ENCODE measurements at regions not wholly inside any gene's neighbourhood (a gene's known extent, or its start where the extent isn't known, plus 50 kb on each side); places are given as distances from the start of the nearest gene placed in this dataset.

- Histone ChIP-seq H3K4me3 (no peak overlapping the region), H3K4me1 (peaks cover 15 to 41% (median 18%) of the 10 kb centered on the region in 4 donors), H3K9me3 (no peaks in the 10 kb centered on the region), H3K27me3 (no peaks in the 10 kb centered on the region), H3K36me3 (no peaks in the 10 kb centered on the region), H3K27ac (no peak overlapping the region)
- no peak for DNase-seq
- intact Hi-C loops (cut with DNase I; ENCODE audit: low total_unique reads): no loop called here
- no peak for TF ChIP-seq POLR2A (IDR thresholded peaks at IDR 0.05)
- no peak for TF ChIP-seq CTCF (IDR thresholded peaks at IDR 0.05)
- no peak for TF ChIP-seq POLR2AphosphoS5 (IDR thresholded peaks at IDR 0.05)
- no peak for TF ChIP-seq EP300 (IDR thresholded peaks at IDR 0.05; ENCODE audit: low read depth)
- 7 to 30% methylated on average over 1 of the region's 1 CpG for WGBS, 2 donors (ENCODE audit: low coverage in 1 of 2)
- in situ Hi-C loops (cut with MboI; ENCODE audit: low pct_ligation_motif_present in 1 of 4, low pct_unique_long_range_greater_than_20kb in 1 of 4, low sequenced_read_pairs in 3 of 4): no loop called here
Observed at GRCh38 chr11:86153439-86153838, 84.6 kb upstream of the PICALM start.

- Histone ChIP-seq H3K36me3 (no peaks in the 10 kb centered on the region), H3K27ac (peak overlapping the region in 1 of 4 donors; percentile 77), H3K4me1 (peaks cover 15 to 41% (median 18%) of the 10 kb centered on the region in 4 donors), H3K4me3 (no peak overlapping the region), H3K27me3 (no peaks in the 10 kb centered on the region), H3K9me3 (no peaks in the 10 kb centered on the region)
- in situ Hi-C loops (cut with MboI; ENCODE audit: low pct_ligation_motif_present in 1 of 4, low pct_unique_long_range_greater_than_20kb in 1 of 4, low sequenced_read_pairs in 3 of 4) (no loop called here), intact Hi-C loops (cut with DNase I; ENCODE audit: low total_unique reads) (no loop called here)
- 82 to 98% methylated on average over 2 of the region's 2 CpGs for WGBS, 2 donors (ENCODE audit: low coverage in 1 of 2)
- TF ChIP-seq POLR2AphosphoS5 (IDR thresholded peaks at IDR 0.05) (no peak), POLR2A (IDR thresholded peaks at IDR 0.05) (no peak), CTCF (IDR thresholded peaks at IDR 0.05) (no peak), EP300 (IDR thresholded peaks at IDR 0.05; ENCODE audit: low read depth) (no peak)
- no peak for DNase-seq
Observed at GRCh38 chr11:86152901-86153300, 84.0 kb upstream of the PICALM start.

GRCh38 chr11:86152006-86152862 is 83.3 kb upstream of the PICALM start:
- no peak for DNase-seq
- Histone ChIP-seq H3K27me3 (no peaks in the 10 kb centered on the region), H3K27ac (peak overlapping the region; percentile 39 to 77 (median 56)), H3K9me3 (no peaks in the 10 kb centered on the region), H3K4me3 (no peak overlapping the region), H3K36me3 (no peaks in the 10 kb centered on the region), H3K4me1 (peaks cover 15 to 41% (median 18%) of the 10 kb centered on the region in 4 donors)
- WGBS, 2 donors (ENCODE audit: low coverage in 1 of 2): 41% methylated on average over 2 of the region's 2 CpGs; no CpG with 5 or more reads in 1 of the 2 donors
- intact Hi-C loops (cut with DNase I; ENCODE audit: low total_unique reads): no loop called here
- no peak for TF ChIP-seq EP300 (IDR thresholded peaks at IDR 0.05; ENCODE audit: low read depth)
- no peak for TF ChIP-seq POLR2A (IDR thresholded peaks at IDR 0.05)
- TF ChIP-seq POLR2AphosphoS5 (IDR thresholded peaks at IDR 0.05): no peak
- no peak for TF ChIP-seq CTCF (IDR thresholded peaks at IDR 0.05)
- in situ Hi-C loops (cut with MboI; ENCODE audit: low pct_ligation_motif_present in 1 of 4, low pct_unique_long_range_greater_than_20kb in 1 of 4, low sequenced_read_pairs in 3 of 4): no loop called here

- Histone ChIP-seq H3K4me3 (no peak overlapping the region), H3K9me3 (no peaks in the 10 kb centered on the region), H3K36me3 (no peaks in the 10 kb centered on the region), H3K27ac (peak overlapping the region; percentile 39 to 77 (median 56)), H3K4me1 (peaks cover 15 to 41% (median 18%) of the 10 kb centered on the region in 4 donors), H3K27me3 (no peaks in the 10 kb centered on the region)
- in situ Hi-C loops (cut with MboI; ENCODE audit: low pct_ligation_motif_present in 1 of 4, low pct_unique_long_range_greater_than_20kb in 1 of 4, low sequenced_read_pairs in 3 of 4): no loop called here
- TF ChIP-seq CTCF (IDR thresholded peaks at IDR 0.05) (no peak), POLR2AphosphoS5 (IDR thresholded peaks at IDR 0.05) (no peak), EP300 (IDR thresholded peaks at IDR 0.05; ENCODE audit: low read depth) (no peak), POLR2A (IDR thresholded peaks at IDR 0.05) (no peak)
- intact Hi-C loops (cut with DNase I; ENCODE audit: low total_unique reads): no loop called here
- no peak for DNase-seq
- 26% methylated on average over 3 of the region's 3 CpGs; no CpG with 5 or more reads in 1 of the 2 donors for WGBS, 2 donors (ENCODE audit: low coverage in 1 of 2)
Observed at GRCh38 chr11:86151174-86152005, 82.5 kb upstream of the PICALM start.

Measured in transverse colon (tissue), 4 donors.